Prostate gland (tissue), 2 donors: ENCODE measurements at regions not wholly inside any gene's neighbourhood (a gene's known extent, or its start where the extent isn't known, plus 50 kb on each side); places are given as distances from the start of the nearest gene placed in this dataset.

Source experiments
- DNase-seq: peaks from one replicate; pipeline ENCODE4 v3.0.0-alpha.2; 2019; ENCODE audit warnings: low spot score
- H3K27ac ChIP-seq, 2 donors: fragments of 200-600 bp; sonication (generic); 2 replicates each; pipeline ENCODE4 v1.5.1; 2017 to 2019
- H3K27me3 ChIP-seq: fragments of 200-600 bp; sonication (generic); replicated peaks from 2 replicates; pipeline ENCODE4 v1.5.1; 2019; ENCODE audit not compliant: insufficient read depth
- H3K36me3 ChIP-seq, 2 donors: fragments of 200-600 bp; sonication (generic); 1 replicate in 1 of 2; 2 replicates in 1 of 2; pipeline versions ENCODE4 v1.5.1 to v1.8.1; 2017 to 2019
- H3K4me1 ChIP-seq: fragments of 200-600 bp; sonication (generic); replicated peaks from 2 replicates; pipeline ENCODE4 v1.5.1; 2019
- H3K4me3 ChIP-seq, 2 donors: fragments of 200-600 bp; sonication (generic); 2 replicates each; pipeline ENCODE4 v1.5.1; 2017 to 2019
- H3K9me3 ChIP-seq: fragments of 200-600 bp; sonication (generic); 2 replicates; pipeline ENCODE4 v1.5.1; 2017
- POLR2A ChIP-seq: fragments of 450-650 bp; IDR thresholded peaks from one replicate; pipeline ENCODE4 v1.6.1; 2016; ENCODE audit warnings: antibody characterized with exemption, mild to moderate bottlenecking
- POLR2AphosphoS5 ChIP-seq: sonication (generic); formaldehyde crosslinking; IDR thresholded peaks from one replicate; pipeline ENCODE4 v1.6.1; 2017; ENCODE audit warnings: antibody characterized with exemption
- WGBS: methylation state at CpG from one replicate; pipeline ENCODE4 v1.1.5; 2018; 5-methylcytosine and 5-hydroxymethylcytosine counted together
- intact Hi-C: fragments of 100-400 bp; cut with DNase I; formaldehyde crosslinking; loops from one replicate; pipeline ENCODE4 v1.14.2; 2022
- TF ChIP-seq, protein P1 (sequence below), 4 experiments: fragments of 200-600 bp in 2 of 4; fragments of 450-650 bp in 2 of 4; sonication (generic) in 2 of 4; IDR thresholded peaks; 1 replicate in 3 of 4; 2 replicates in 1 of 4; pipeline ENCODE4 v1.5.1; 2016 to 2019; ENCODE audit warnings: antibody characterized with exemption in 4 of 4, mild to moderate bottlenecking in 2 of 4, moderate library complexity in 2 of 4

- no peaks in the 10 kb centered on the region for H3K27me3 ChIP-seq
- no peaks in the 10 kb centered on the region for H3K9me3 ChIP-seq
- WGBS: 91% methylated on average over 3 of the region's 3 CpGs
- TF ChIP-seq, protein P1, sequence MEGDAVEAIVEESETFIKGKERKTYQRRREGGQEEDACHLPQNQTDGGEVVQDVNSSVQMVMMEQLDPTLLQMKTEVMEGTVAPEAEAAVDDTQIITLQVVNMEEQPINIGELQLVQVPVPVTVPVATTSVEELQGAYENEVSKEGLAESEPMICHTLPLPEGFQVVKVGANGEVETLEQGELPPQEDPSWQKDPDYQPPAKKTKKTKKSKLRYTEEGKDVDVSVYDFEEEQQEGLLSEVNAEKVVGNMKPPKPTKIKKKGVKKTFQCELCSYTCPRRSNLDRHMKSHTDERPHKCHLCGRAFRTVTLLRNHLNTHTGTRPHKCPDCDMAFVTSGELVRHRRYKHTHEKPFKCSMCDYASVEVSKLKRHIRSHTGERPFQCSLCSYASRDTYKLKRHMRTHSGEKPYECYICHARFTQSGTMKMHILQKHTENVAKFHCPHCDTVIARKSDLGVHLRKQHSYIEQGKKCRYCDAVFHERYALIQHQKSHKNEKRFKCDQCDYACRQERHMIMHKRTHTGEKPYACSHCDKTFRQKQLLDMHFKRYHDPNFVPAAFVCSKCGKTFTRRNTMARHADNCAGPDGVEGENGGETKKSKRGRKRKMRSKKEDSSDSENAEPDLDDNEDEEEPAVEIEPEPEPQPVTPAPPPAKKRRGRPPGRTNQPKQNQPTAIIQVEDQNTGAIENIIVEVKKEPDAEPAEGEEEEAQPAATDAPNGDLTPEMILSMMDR (IDR thresholded peaks at IDR 0.05): no peak
- TF ChIP-seq POLR2A (no peak), POLR2AphosphoS5 (no peak)
- H3K4me3 ChIP-seq: no peak overlapping the region
- H3K4me1 ChIP-seq: no peaks in the 10 kb centered on the region
- H3K36me3 ChIP-seq: no peaks in the 10 kb centered on the region
- H3K27ac ChIP-seq: no peak overlapping the region
- DNase-seq: no peak
- intact Hi-C loops: no loop called here
These were observed 375.4 kb downstream of the DDX10 start for GRCh38 chr11:109040303-109040702.

DNA sequence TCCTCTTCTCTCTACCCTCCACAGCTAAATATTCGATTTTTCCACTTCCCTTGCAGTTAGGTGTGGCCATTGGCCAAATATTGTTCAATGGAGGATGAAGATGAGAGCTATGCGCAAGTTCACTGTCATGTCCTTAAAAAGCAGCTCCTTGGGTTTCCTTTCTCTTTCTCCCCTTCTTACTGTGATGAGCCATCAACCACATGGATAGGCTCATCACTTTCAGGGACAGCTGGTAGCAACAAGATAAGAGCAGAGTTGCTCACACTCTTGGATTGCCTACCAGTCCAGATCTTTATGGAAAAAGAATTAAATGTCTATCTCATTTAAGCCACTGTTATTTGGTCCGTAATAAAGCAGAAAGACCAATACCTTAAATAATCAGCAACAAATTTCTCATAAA, 377.0 kb downstream of the DDX10 start:
- no peak for DNase-seq
- no peaks in the 10 kb centered on the region for H3K36me3 ChIP-seq
- H3K27me3 ChIP-seq: no peaks in the 10 kb centered on the region
- TF ChIP-seq POLR2AphosphoS5 (no peak), POLR2A (no peak)
- TF ChIP-seq, protein P1 (IDR thresholded peaks at IDR 0.05): no peak
- no peak overlapping the region for H3K27ac ChIP-seq
- H3K9me3 ChIP-seq: no peaks in the 10 kb centered on the region
- 98% methylated on average over 3 of the region's 3 CpGs for WGBS
- no peak overlapping the region for H3K4me3 ChIP-seq
- H3K4me1 ChIP-seq: no peaks in the 10 kb centered on the region
- intact Hi-C loops: no loop called here

DNA sequence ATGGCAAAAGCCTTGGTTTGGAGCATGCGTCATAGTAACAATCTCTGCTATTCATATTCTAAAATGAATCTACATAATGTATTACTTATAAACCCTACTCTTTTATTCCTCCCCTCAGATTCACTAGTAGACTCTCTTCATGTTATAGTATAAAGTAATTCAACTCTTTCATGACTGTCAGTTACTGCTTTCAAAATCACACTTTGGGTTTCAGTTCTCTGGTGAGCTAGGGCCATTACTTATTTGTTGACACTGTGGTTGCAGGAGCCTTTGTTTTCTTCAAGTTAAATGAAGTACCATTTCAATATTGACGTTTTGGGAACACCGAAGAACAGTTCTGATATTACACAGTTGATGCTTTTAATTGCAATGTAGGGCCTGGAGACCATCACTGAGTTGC, 378.4 kb downstream of the DDX10 start:
- TF ChIP-seq POLR2AphosphoS5: no peak
- TF ChIP-seq, protein P1 (IDR thresholded peaks at IDR 0.05): no peak
- no peak for TF ChIP-seq POLR2A
- H3K27ac ChIP-seq: no peak overlapping the region
- no peak overlapping the region for H3K4me3 ChIP-seq
- H3K9me3 ChIP-seq: no peaks in the 10 kb centered on the region
- no peaks in the 10 kb centered on the region for H3K36me3 ChIP-seq
- H3K27me3 ChIP-seq: no peaks in the 10 kb centered on the region
- H3K4me1 ChIP-seq: no peaks in the 10 kb centered on the region
- 45% methylated on average over 3 of the region's 3 CpGs for WGBS
- DNase-seq: no peak
- intact Hi-C loops: no loop called here

DNA sequence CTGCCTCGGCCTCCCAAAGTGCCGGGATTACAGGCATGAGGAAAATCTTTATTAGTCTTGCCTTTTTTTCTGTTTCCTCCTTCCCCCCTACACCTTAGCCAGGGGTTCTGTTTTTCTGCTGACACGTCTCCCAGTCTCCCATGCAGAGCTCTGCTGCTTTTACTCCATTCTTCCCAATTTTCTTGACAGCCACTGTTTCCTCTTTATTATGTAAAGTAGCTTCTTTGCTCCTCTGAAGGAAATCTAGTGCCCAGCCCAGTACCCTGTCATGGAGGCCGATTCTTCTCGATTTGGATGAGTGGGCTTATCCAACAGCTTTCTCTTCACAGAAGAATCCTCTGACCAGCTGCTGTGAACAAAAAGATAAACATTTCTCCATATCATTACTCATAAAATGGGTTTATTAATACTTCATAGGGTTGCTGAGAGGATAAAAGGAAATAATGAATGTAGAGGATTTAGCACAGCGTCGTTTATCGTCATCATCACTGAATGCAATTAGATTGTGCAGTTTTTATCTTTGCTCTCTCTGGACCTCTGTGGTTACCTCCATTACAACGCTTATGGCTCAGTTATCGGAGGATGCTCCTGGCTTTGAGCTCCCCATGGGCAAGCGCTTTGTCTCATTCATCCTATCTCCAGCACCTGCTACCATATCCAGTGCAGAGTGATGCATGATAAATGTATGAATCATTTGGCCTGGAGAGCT, 375.6 kb upstream of the C11orf87 start:
- Histone ChIP-seq H3K27ac (no peak overlapping the region), H3K9me3 (no peaks in the 10 kb centered on the region), H3K27me3 (no peaks in the 10 kb centered on the region), H3K36me3 (no peaks in the 10 kb centered on the region), H3K4me3 (no peak overlapping the region), H3K4me1 (no peaks in the 10 kb centered on the region)
- WGBS: 78% methylated on average over 11 of the region's 11 CpGs
- no peak for TF ChIP-seq POLR2AphosphoS5
- TF ChIP-seq, protein P1 (IDR thresholded peaks at IDR 0.05): no peak
- TF ChIP-seq POLR2A: no peak
- intact Hi-C loops: no loop called here
- no peak for DNase-seq

DNA sequence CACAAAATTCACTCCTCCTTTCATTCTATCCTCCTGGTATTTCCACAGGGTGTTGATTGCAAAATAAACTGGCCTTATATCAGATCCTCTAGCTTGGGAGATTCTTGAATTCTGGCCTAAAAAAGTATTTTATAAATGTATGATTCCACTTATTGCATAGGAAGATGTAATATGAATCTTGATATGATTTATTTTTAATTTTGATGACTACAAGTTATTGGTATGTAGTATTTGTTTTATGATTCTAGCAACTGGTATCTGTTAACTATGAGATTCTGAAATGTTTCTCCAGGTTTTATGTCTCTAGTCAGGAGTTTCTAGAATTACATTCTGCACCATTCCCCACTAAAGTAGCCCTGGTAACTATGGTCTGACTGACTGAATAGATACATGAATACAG, 373.9 kb upstream of the C11orf87 start:
- TF ChIP-seq POLR2A (no peak), POLR2AphosphoS5 (no peak)
- TF ChIP-seq, protein P1 (IDR thresholded peaks at IDR 0.05): no peak
- Histone ChIP-seq H3K36me3 (no peaks in the 10 kb centered on the region), H3K4me1 (no peaks in the 10 kb centered on the region), H3K27me3 (no peaks in the 10 kb centered on the region), H3K9me3 (no peaks in the 10 kb centered on the region), H3K4me3 (no peak overlapping the region), H3K27ac (no peak overlapping the region)
- intact Hi-C loops: no loop called here
- DNase-seq: no peak
